HG02798 (cell line): ENCODE measurements at regions not wholly inside any gene's neighbourhood (a gene's known extent, or its start where the extent isn't known, plus 50 kb on each side); places are given as distances from the start of the nearest gene placed in this dataset.

Source experiments
- ATAC-seq: cut with Tn5 transposase; IDR thresholded peaks from one replicate; pipeline ENCODE4 v1.9.1; 2021; ENCODE audit warnings: mild to moderate bottlenecking; ENCODE audit not compliant: unreplicated experiment, poor library complexity

- no peak for ATAC-seq
These were observed 74.4 kb upstream of the EYA4 start for GRCh38 chr6:133166766-133167165.

- no peak for ATAC-seq
These were observed 71.3 kb upstream of the EYA4 start for GRCh38 chr6:133169901-133170300.

- ATAC-seq: no peak
These were observed 70.6 kb upstream of the EYA4 start for GRCh38 chr6:133170602-133171001.

GRCh38 chr6:133171989-133172604 lies 69.1 kb upstream of the EYA4 start:
- no peak for ATAC-seq

- ATAC-seq: no peak
These were observed 67.9 kb upstream of the EYA4 start for GRCh38 chr6:133173276-133173675.

- no peak for ATAC-seq
These were observed 61.7 kb upstream of the EYA4 start for GRCh38 chr6:133179481-133179880.

- no peak for ATAC-seq
These were observed 57.5 kb upstream of the EYA4 start for GRCh38 chr6:133183691-133184090.

- ATAC-seq: no peak
These were observed 56.3 kb upstream of the EYA4 start for GRCh38 chr6:133184798-133185372.

- no peak for ATAC-seq
These were observed 55.4 kb upstream of the EYA4 start for GRCh38 chr6:133185731-133186130.

GRCh38 chr6:133187114-133187513 lies 54.0 kb upstream of the EYA4 start:
- ATAC-seq: no peak

- ATAC-seq: no peak
These were observed 53.3 kb upstream of the EYA4 start for GRCh38 chr6:133187657-133188453.

GRCh38 chr6:133190912-133191311 lies 50.2 kb upstream of the EYA4 start:
- no peak for ATAC-seq

- no peak for ATAC-seq
These were observed 49.8 kb upstream of the EYA4 start for GRCh38 chr6:133191323-133191722.
